Ishikawa (cell line): ENCODE measurements at regions not wholly inside any gene's neighbourhood (a gene's known extent, or its start where the extent isn't known, plus 50 kb on each side); places are given as distances from the start of the nearest gene placed in this dataset.

ENCODE experiments used
- CREB1 ChIP-seq: IDR thresholded peaks from 2 replicates; pipeline ENCODE4 v1.6.1; 2012; ENCODE audit warnings: low read depth
- EP300 ChIP-seq: IDR thresholded peaks from 2 replicates; pipeline ENCODE4 v1.6.1; 2012; ENCODE audit warnings: borderline replicate concordance
- RAD21 ChIP-seq: IDR thresholded peaks from 2 replicates; pipeline ENCODE4 v1.6.1; 2012; ENCODE audit warnings: low read depth
- TCF12 ChIP-seq: IDR thresholded peaks from 2 replicates; pipeline ENCODE4 v1.6.1; 2012; ENCODE audit warnings: low read depth
- YY1 ChIP-seq: IDR thresholded peaks from 2 replicates; pipeline ENCODE4 v1.6.1; 2012; ENCODE audit warnings: low read depth
- TF ChIP-seq, protein P1 (sequence below): IDR thresholded peaks from 2 replicates; pipeline ENCODE4 v1.6.1; 2012; ENCODE audit warnings: low read depth, mild to moderate bottlenecking

DNA sequence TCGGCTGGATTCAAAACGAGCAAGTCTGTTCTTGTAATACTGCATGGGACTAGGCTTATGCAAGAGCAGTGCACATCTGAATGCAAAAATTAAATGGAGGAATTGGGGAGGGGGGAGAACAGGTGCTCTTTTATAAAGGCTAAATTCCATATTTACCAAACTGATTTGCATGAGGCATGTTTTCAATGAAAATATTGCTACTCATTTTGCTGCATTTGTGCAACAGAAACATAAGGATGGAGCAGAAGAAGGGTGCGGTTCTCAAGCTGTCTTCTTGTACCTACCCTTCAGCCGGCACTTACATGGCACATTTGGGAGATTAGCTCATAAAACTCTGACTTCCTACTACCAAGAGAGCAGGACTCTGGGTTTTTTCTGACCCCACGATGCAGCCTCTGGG, 256.4 kb downstream of the CDCA7 start:
- TF ChIP-seq EP300 (no peak), RAD21 (no peak), TCF12 (no peak), CREB1 (no peak), YY1 (no peak)
- TF ChIP-seq, protein P1, sequence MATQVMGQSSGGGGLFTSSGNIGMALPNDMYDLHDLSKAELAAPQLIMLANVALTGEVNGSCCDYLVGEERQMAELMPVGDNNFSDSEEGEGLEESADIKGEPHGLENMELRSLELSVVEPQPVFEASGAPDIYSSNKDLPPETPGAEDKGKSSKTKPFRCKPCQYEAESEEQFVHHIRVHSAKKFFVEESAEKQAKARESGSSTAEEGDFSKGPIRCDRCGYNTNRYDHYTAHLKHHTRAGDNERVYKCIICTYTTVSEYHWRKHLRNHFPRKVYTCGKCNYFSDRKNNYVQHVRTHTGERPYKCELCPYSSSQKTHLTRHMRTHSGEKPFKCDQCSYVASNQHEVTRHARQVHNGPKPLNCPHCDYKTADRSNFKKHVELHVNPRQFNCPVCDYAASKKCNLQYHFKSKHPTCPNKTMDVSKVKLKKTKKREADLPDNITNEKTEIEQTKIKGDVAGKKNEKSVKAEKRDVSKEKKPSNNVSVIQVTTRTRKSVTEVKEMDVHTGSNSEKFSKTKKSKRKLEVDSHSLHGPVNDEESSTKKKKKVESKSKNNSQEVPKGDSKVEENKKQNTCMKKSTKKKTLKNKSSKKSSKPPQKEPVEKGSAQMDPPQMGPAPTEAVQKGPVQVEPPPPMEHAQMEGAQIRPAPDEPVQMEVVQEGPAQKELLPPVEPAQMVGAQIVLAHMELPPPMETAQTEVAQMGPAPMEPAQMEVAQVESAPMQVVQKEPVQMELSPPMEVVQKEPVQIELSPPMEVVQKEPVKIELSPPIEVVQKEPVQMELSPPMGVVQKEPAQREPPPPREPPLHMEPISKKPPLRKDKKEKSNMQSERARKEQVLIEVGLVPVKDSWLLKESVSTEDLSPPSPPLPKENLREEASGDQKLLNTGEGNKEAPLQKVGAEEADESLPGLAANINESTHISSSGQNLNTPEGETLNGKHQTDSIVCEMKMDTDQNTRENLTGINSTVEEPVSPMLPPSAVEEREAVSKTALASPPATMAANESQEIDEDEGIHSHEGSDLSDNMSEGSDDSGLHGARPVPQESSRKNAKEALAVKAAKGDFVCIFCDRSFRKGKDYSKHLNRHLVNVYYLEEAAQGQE = no peak
